ENCODE measurements at regions not wholly inside any gene's neighbourhood (a gene's known extent, or its start where the extent isn't known, plus 50 kb on each side); places are given as distances from the start of the nearest gene placed in this dataset.

DNA sequence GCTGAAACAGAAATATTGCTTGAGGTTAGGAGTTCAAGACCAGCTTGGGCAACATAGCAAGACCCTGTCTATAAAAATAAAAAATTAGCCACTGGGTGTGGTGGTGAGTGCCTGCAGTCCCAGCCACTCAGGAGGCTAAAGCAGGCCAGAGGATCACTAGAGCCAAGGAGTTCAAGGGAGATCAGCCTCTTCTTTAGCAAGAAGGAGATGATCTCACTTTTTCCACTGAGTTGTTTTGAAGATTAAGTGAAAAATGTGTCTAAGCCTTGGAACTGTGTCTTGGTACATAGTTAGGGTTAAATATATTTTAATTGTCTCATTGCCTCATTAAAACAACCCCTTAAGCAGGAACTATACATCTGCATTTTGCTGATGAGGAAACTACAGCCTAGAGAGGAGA is 279.0 kb upstream of the ZFP64 start:
- Histone ChIP-seq H3F3A (ENCODE audit: insufficient read depth, low read length, poor library complexity, severe bottlenecking) (no peaks in the 10 kb centered on the region), H3K9me2 (ENCODE audit: insufficient read depth, low read length) (no peaks in the 10 kb centered on the region), H3K27ac (ENCODE audit: low read length) (no peak overlapping the region), H3K79me2 (replicated peaks; ENCODE audit: insufficient read depth, low read length) (no peaks in the 10 kb centered on the region), H3K4me3 (ENCODE audit: low read length) (no peak overlapping the region), H3K36me3 (ENCODE audit: insufficient read depth, low read length) (no peaks in the 10 kb centered on the region), H3K9ac (ENCODE audit: low read length) (no peak overlapping the region), H3K27me3 (ENCODE audit: insufficient read depth, low read depth, low read length) (no peaks in the 10 kb centered on the region), H3K4me2 (ENCODE audit: low read length) (no peak overlapping the region), H4K20me1 (ENCODE audit: insufficient read depth) (no peaks in the 10 kb centered on the region), H2AFZ (ENCODE audit: low read depth, low read length) (no peak overlapping the region), H3K9me3 (ENCODE audit: low read length) (no peaks in the 10 kb centered on the region)
- TF ChIP-seq MXI1 (conservative IDR thresholded peaks at IDR 0.05; ENCODE audit: poor library complexity, severe bottlenecking) (no peak), RAD21 (conservative IDR thresholded peaks at IDR 0.05) (no peak), EP300 (conservative IDR thresholded peaks at IDR 0.05; ENCODE audit: poor library complexity, severe bottlenecking) (no peak), TAF1 (IDR thresholded peaks at IDR 0.05; ENCODE audit: low read depth) (no peak), SMC3 (conservative IDR thresholded peaks at IDR 0.05; ENCODE audit: poor library complexity) (no peak)
- TF ChIP-seq, protein P1, sequence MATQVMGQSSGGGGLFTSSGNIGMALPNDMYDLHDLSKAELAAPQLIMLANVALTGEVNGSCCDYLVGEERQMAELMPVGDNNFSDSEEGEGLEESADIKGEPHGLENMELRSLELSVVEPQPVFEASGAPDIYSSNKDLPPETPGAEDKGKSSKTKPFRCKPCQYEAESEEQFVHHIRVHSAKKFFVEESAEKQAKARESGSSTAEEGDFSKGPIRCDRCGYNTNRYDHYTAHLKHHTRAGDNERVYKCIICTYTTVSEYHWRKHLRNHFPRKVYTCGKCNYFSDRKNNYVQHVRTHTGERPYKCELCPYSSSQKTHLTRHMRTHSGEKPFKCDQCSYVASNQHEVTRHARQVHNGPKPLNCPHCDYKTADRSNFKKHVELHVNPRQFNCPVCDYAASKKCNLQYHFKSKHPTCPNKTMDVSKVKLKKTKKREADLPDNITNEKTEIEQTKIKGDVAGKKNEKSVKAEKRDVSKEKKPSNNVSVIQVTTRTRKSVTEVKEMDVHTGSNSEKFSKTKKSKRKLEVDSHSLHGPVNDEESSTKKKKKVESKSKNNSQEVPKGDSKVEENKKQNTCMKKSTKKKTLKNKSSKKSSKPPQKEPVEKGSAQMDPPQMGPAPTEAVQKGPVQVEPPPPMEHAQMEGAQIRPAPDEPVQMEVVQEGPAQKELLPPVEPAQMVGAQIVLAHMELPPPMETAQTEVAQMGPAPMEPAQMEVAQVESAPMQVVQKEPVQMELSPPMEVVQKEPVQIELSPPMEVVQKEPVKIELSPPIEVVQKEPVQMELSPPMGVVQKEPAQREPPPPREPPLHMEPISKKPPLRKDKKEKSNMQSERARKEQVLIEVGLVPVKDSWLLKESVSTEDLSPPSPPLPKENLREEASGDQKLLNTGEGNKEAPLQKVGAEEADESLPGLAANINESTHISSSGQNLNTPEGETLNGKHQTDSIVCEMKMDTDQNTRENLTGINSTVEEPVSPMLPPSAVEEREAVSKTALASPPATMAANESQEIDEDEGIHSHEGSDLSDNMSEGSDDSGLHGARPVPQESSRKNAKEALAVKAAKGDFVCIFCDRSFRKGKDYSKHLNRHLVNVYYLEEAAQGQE (IDR thresholded peaks at IDR 0.05; ENCODE audit: borderline replicate concordance), result no peak

DNA sequence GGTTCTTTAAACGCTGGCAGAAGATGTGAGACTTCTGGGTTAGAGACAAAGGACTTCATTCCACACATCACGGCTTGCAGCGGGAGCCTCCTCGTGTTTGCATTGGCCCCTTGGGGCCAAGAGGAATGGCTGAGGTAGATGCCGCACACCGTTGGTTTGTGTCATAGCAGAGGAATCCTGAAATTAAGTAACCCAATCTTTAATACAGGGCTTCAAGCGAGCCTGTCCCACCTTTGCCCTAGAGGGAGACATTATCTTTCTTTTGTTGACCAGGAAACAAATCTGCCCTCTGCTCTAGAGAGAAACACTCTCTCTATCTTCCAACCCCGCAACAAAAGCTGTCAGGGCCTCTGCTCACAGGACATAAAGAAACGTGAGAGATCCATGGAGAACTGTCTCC is 277.5 kb upstream of the ZFP64 start:
- Histone ChIP-seq H3K9me3 (ENCODE audit: low read length) (no peaks in the 10 kb centered on the region), H3K79me2 (replicated peaks; ENCODE audit: insufficient read depth, low read length) (no peaks in the 10 kb centered on the region), H3F3A (ENCODE audit: insufficient read depth, low read length, poor library complexity, severe bottlenecking) (no peaks in the 10 kb centered on the region), H4K20me1 (ENCODE audit: insufficient read depth) (no peaks in the 10 kb centered on the region), H3K36me3 (ENCODE audit: insufficient read depth, low read length) (no peaks in the 10 kb centered on the region), H3K27ac (ENCODE audit: low read length) (no peak overlapping the region), H3K4me3 (ENCODE audit: low read length) (no peak overlapping the region), H3K9ac (ENCODE audit: low read length) (no peak overlapping the region), H2AFZ (ENCODE audit: low read depth, low read length) (no peak overlapping the region), H3K9me2 (ENCODE audit: insufficient read depth, low read length) (no peaks in the 10 kb centered on the region), H3K27me3 (ENCODE audit: insufficient read depth, low read depth, low read length) (no peaks in the 10 kb centered on the region), H3K4me2 (ENCODE audit: low read length) (no peak overlapping the region)
- TF ChIP-seq MXI1 (conservative IDR thresholded peaks at IDR 0.05; ENCODE audit: poor library complexity, severe bottlenecking), result no peak
- no peak for TF ChIP-seq POLR2AphosphoS5 (IDR thresholded peaks at IDR 0.05)
- TF ChIP-seq, protein P2, sequence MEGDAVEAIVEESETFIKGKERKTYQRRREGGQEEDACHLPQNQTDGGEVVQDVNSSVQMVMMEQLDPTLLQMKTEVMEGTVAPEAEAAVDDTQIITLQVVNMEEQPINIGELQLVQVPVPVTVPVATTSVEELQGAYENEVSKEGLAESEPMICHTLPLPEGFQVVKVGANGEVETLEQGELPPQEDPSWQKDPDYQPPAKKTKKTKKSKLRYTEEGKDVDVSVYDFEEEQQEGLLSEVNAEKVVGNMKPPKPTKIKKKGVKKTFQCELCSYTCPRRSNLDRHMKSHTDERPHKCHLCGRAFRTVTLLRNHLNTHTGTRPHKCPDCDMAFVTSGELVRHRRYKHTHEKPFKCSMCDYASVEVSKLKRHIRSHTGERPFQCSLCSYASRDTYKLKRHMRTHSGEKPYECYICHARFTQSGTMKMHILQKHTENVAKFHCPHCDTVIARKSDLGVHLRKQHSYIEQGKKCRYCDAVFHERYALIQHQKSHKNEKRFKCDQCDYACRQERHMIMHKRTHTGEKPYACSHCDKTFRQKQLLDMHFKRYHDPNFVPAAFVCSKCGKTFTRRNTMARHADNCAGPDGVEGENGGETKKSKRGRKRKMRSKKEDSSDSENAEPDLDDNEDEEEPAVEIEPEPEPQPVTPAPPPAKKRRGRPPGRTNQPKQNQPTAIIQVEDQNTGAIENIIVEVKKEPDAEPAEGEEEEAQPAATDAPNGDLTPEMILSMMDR (IDR thresholded peaks at IDR 0.05; ENCODE audit: poor library complexity, severe bottlenecking), result no peak
- TF ChIP-seq EZH2 (IDR thresholded peaks at IDR 0.05; ENCODE audit: borderline replicate concordance, insufficient read depth, low read length, poor library complexity, severe bottlenecking), result no peak
- no peak for TF ChIP-seq TAF1 (IDR thresholded peaks at IDR 0.05; ENCODE audit: low read depth)
- TF ChIP-seq EP300 (conservative IDR thresholded peaks at IDR 0.05; ENCODE audit: poor library complexity, severe bottlenecking), result no peak
- TF ChIP-seq RAD21 (conservative IDR thresholded peaks at IDR 0.05), result no peak
- TF ChIP-seq SMC3 (conservative IDR thresholded peaks at IDR 0.05; ENCODE audit: poor library complexity), result no peak
- TF ChIP-seq, protein P1 (IDR thresholded peaks at IDR 0.05; ENCODE audit: borderline replicate concordance), result no peak
